Gastroesophageal sphincter (tissue), 3 donors: ENCODE measurements at regions not wholly inside any gene's neighbourhood (a gene's known extent, or its start where the extent isn't known, plus 50 kb on each side); places are given as distances from the start of the nearest gene placed in this dataset.

ENCODE experiments used
- CTCF ChIP-seq, 4 experiments: fragments of 200-600 bp in 2 of 4; fragments of 450-650 bp in 2 of 4; sonication (generic) in 1 of 4; IDR thresholded peaks; one replicate each; pipeline ENCODE4 v1.5.1; 2017 to 2019; ENCODE audit warnings: antibody characterized with exemption in 4 of 4, mild to moderate bottlenecking in 2 of 4, moderate library complexity in 2 of 4
- EP300 ChIP-seq: sonication (generic); formaldehyde crosslinking; IDR thresholded peaks from one replicate; pipeline ENCODE4 v1.6.1; 2017; ENCODE audit warnings: antibody characterized with exemption, mild to moderate bottlenecking
- POLR2A ChIP-seq, 2 donors: fragments of 450-650 bp; IDR thresholded peaks; one replicate each; pipeline ENCODE4 v1.6.1; 2017; ENCODE audit warnings: antibody characterized with exemption in 2 of 2, mild to moderate bottlenecking in 2 of 2, moderate library complexity in 1 of 2

- TF ChIP-seq POLR2A (IDR thresholded peaks at IDR 0.05) (no peak), CTCF (IDR thresholded peaks at IDR 0.05) (no peak), EP300 (no peak)
Measured at GRCh38 chr1:72938408-72938807, 656.1 kb upstream of the NEGR1 start.
